SU-DHL-6 (cell line): ENCODE measurements at regions not wholly inside any gene's neighbourhood (a gene's known extent, or its start where the extent isn't known, plus 50 kb on each side); places are given as distances from the start of the nearest gene placed in this dataset.

Experiments used
- H2AFZ ChIP-seq: fragments of 200-600 bp; sonication (generic); 2 replicates; pipeline ENCODE4 v1.6.1; 2014; ENCODE audit warnings: low read depth, mild to moderate bottlenecking, moderate library complexity, mixed read lengths, antibody characterized with exemption, low read length; ENCODE audit not compliant: severe bottlenecking
- H3F3A ChIP-seq: fragments of 200-600 bp; shearing (Covaris generic); 2 replicates; pipeline ENCODE4 v1.6.0; 2016; ENCODE audit warnings: antibody characterized with exemption, mild to moderate bottlenecking; ENCODE audit not compliant: insufficient read depth
- H3K27ac ChIP-seq: fragments of 200-600 bp; sonication (generic); 2 replicates; pipeline ENCODE4 v1.5.1; 2016; ENCODE audit warnings: low read depth, mild to moderate bottlenecking, low read length, moderate library complexity, mixed read lengths
- H3K27me3 ChIP-seq: fragments of 200-600 bp; sonication (generic), shearing (Covaris generic); 2 replicates; pipeline ENCODE4 v1.6.0; 2014; ENCODE audit warnings: mild to moderate bottlenecking, low read length
- H3K36me3 ChIP-seq: fragments of 200-600 bp; sonication (generic); 2 replicates; pipeline ENCODE4 v1.6.1; 2014; ENCODE audit warnings: mild to moderate bottlenecking, low read length, mixed read lengths
- H3K4me2 ChIP-seq: fragments of 300-600, 200-600 bp; shearing (Covaris generic), sonication (generic); 2 replicates; pipeline ENCODE4 v1.6.0; 2014; ENCODE audit warnings: low read length, low read depth, mild to moderate bottlenecking; ENCODE audit not compliant: poor library complexity, severe bottlenecking
- H3K4me3 ChIP-seq: fragments of 200-600 bp; sonication (generic); 2 replicates; pipeline ENCODE4 v1.5.1; 2014; ENCODE audit warnings: antibody characterized with exemption, low read length, mild to moderate bottlenecking, mixed read lengths; ENCODE audit not compliant: insufficient read depth, poor library complexity, severe bottlenecking
- H3K79me2 ChIP-seq: fragments of 200-600 bp; sonication (generic); 2 replicates; pipeline ENCODE4 v1.6.1; 2014; ENCODE audit warnings: mild to moderate bottlenecking, low read length, moderate library complexity; ENCODE audit not compliant: insufficient read depth
- H3K9ac ChIP-seq: fragments of 200-600 bp; sonication (generic); 2 replicates; pipeline ENCODE4 v1.7.0; 2014; ENCODE audit warnings: mild to moderate bottlenecking, low read length
- H3K9me2 ChIP-seq: fragments of 200-600 bp; sonication (generic); replicated peaks from 2 replicates; pipeline ENCODE4 v1.6.1; 2014; ENCODE audit warnings: low read length; ENCODE audit not compliant: insufficient read depth
- H3K9me3 ChIP-seq: fragments of 200-600 bp; sonication (generic); 2 replicates; pipeline ENCODE4 v1.6.1; 2014; ENCODE audit warnings: low read length, mixed read lengths; ENCODE audit not compliant: insufficient read depth
- H4K20me1 ChIP-seq: fragments of 200-600 bp; sonication (generic); 2 replicates; pipeline ENCODE4 v1.6.1; 2014; ENCODE audit warnings: low read depth, mild to moderate bottlenecking, antibody characterized with exemption, low read length, moderate library complexity, mixed read lengths
- CTCF ChIP-seq: fragments of 200-600 bp; sonication (generic); IDR thresholded peaks from one replicate; pipeline ENCODE4 v1.5.1; 2017; ENCODE audit warnings: antibody characterized with exemption, mild to moderate bottlenecking, low read length, moderate library complexity; ENCODE audit not compliant: insufficient read depth, poor library complexity, severe bottlenecking
- EZH2phosphoT487 ChIP-seq: fragments of 200-600 bp; sonication (generic), shearing (Covaris generic); conservative IDR thresholded peaks from 2 replicates; pipeline ENCODE4 v1.6.1; 2018; ENCODE audit warnings: mild to moderate bottlenecking, antibody characterized with exemption, low read length, moderate library complexity, mixed read lengths

DNA sequence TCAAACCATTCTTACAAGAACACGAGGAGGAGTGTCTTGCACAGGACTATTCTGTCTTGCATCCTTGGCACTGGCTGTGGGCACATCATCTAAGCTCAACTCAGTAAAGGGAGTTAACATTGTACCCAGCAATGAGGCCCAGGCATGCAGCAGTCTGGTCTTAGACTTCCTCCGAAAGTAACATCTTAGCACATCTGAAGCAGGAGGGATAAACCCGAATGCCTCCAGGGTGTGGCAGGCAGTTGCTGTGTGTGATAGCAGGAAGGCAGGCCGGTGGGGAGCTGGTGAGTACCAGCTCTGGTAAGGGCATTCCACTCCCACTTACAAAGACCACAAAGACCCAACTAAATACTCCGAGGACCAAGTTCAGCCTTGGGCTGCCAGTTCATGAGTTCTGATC lies 206.3 kb downstream of the TSN start:
- Histone ChIP-seq H3K79me2 (no peaks in the 10 kb centered on the region), H4K20me1 (no peaks in the 10 kb centered on the region), H3F3A (no peaks in the 10 kb centered on the region), H3K9me2 (no peaks in the 10 kb centered on the region), H3K9me3 (no peaks in the 10 kb centered on the region), H3K4me2 (no peak overlapping the region), H3K27me3 (no peaks in the 10 kb centered on the region; the same call in 1 of the 2 replicates), H2AFZ (no peak overlapping the region), H3K4me3 (no peak overlapping the region), H3K36me3 (no peaks in the 10 kb centered on the region), H3K27ac (no peak overlapping the region), H3K9ac (no peak overlapping the region)
- no peak for TF ChIP-seq CTCF
- no peak for TF ChIP-seq EZH2phosphoT487

- no peaks in the 10 kb centered on the region for H3F3A ChIP-seq
- no peak overlapping the region for H3K9ac ChIP-seq
- H4K20me1 ChIP-seq, result no peaks in the 10 kb centered on the region
- no peak overlapping the region for H3K4me3 ChIP-seq
- no peaks in the 10 kb centered on the region for H3K9me3 ChIP-seq
- no peak overlapping the region for H3K27ac ChIP-seq
- H3K36me3 ChIP-seq, result no peaks in the 10 kb centered on the region
- no peaks in the 10 kb centered on the region for H3K27me3 ChIP-seq
- no peak overlapping the region for H2AFZ ChIP-seq
- TF ChIP-seq CTCF, result no peak
- TF ChIP-seq EZH2phosphoT487, result no peak
- no peaks in the 10 kb centered on the region for H3K9me2 ChIP-seq
- H3K4me2 ChIP-seq, result no peak overlapping the region
- no peaks in the 10 kb centered on the region for H3K79me2 ChIP-seq
Measured at GRCh38 chr2:121965661-121966060, 210.2 kb downstream of the TSN start.

DNA sequence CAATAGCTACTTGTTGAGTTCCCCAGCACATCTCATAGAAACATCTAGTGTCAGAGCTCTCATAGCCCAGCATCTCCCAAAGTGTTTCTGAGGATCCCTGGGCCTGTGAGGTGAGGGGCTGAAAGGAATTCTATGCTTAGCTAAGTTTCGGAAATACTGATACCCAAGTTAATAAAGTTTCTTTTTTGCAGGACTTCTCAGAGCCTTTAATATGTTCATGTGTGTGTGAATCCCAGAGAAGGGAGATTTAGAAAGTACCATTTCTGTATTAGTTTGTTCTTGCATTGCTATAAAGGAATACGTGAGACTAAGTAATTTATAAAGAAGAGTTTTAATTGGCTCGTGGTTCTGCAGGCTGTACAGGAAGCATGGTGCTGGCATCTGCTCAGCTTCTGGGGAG lies 211.2 kb downstream of the TSN start:
- Histone ChIP-seq H3K79me2 (no peaks in the 10 kb centered on the region), H3K9me3 (no peaks in the 10 kb centered on the region)

More for the DNA sequence above, 211.2 kb downstream of the TSN start:
- no peak for TF ChIP-seq EZH2phosphoT487
- no peak for TF ChIP-seq CTCF
- H3F3A ChIP-seq, result no peaks in the 10 kb centered on the region
- H4K20me1 ChIP-seq, result no peaks in the 10 kb centered on the region
- H3K9me2 ChIP-seq, result no peaks in the 10 kb centered on the region
- H2AFZ ChIP-seq, result no peak overlapping the region
- H3K4me3 ChIP-seq, result no peak overlapping the region
- H3K9ac ChIP-seq, result no peak overlapping the region
- H3K27me3 ChIP-seq, result no peaks in the 10 kb centered on the region
- H3K36me3 ChIP-seq, result no peaks in the 10 kb centered on the region
- H3K4me2 ChIP-seq, result no peak overlapping the region
- H3K27ac ChIP-seq, result no peak overlapping the region
